Astrocyte of the cerebellum (primary cell): ENCODE measurements at regions not wholly inside any gene's neighbourhood (a gene's known extent, or its start where the extent isn't known, plus 50 kb on each side); places are given as distances from the start of the nearest gene placed in this dataset.

ENCODE experiments used
- DNase-seq: peaks from one replicate; pipeline ENCODE4 v3.0.0-alpha.2; 2011; ENCODE audit warnings: low read depth
- H3K4me3 ChIP-seq: 2 replicates; pipeline ENCODE4 v1.5.1; 2011; ENCODE audit warnings: mild to moderate bottlenecking, low read depth, low read length, moderate library complexity
- CTCF ChIP-seq: IDR thresholded peaks from 2 replicates; pipeline ENCODE4 v1.5.1; 2012; ENCODE audit warnings: low read length, low read depth, moderate library complexity, mild to moderate bottlenecking; ENCODE audit errors: missing control alignments
- in situ Hi-C: cut with HindIII; loops from 2 replicates; pipeline ENCODE4 v1.10.0; 2017; ENCODE audit warnings: low sequenced_read_pairs

- no peak overlapping the region for H3K4me3 ChIP-seq
- TF ChIP-seq CTCF, result no peak
- in situ Hi-C loops, result no loop called here
- no peak for DNase-seq
These were observed 1407.4 kb upstream of the ZEB2 start for GRCh38 chr2:145927131-145927950.

- H3K4me3 ChIP-seq, result no peak overlapping the region
- in situ Hi-C loops, result no loop called here
- no peak for DNase-seq
- no peak for TF ChIP-seq CTCF
These were observed 1405.7 kb upstream of the ZEB2 start for GRCh38 chr2:145925591-145925990.

- DNase-seq, result no peak
- no peak overlapping the region for H3K4me3 ChIP-seq
- in situ Hi-C loops, result no loop called here
- TF ChIP-seq CTCF, result no peak
These were observed 1399.6 kb upstream of the ZEB2 start for GRCh38 chr2:145919477-145919876.

- TF ChIP-seq CTCF, result no peak
- H3K4me3 ChIP-seq, result no peak overlapping the region
- in situ Hi-C loops, result no loop called here
- DNase-seq, result no peak
These were observed 1399.0 kb upstream of the ZEB2 start for GRCh38 chr2:145918951-145919350.

- no peak for TF ChIP-seq CTCF
- DNase-seq, result no peak
- no peak overlapping the region for H3K4me3 ChIP-seq
- in situ Hi-C loops, result no loop called here
These were observed 1396.9 kb upstream of the ZEB2 start for GRCh38 chr2:145916799-145917198.

- no peak for DNase-seq
- in situ Hi-C loops, result no loop called here
- no peak for TF ChIP-seq CTCF
- no peak overlapping the region for H3K4me3 ChIP-seq
These were observed 1394.8 kb upstream of the ZEB2 start for GRCh38 chr2:145914716-145915115.
